Stimulated activated CD4-positive, alpha-beta T cell treated with anti-CD3 and anti-CD28 coated beads, Interleukin-15, amount 100 ng/mL, for 1 hour (primary cell): ENCODE measurements at regions not wholly inside any gene's neighbourhood (a gene's known extent, or its start where the extent isn't known, plus 50 kb on each side); places are given as distances from the start of the nearest gene placed in this dataset.

Experiments used
- DNase-seq, 2 donors: peaks; one replicate each; pipeline ENCODE4 v3.0.0-alpha.2; 2020; ENCODE audit warnings: low read depth in 1 of 2, low spot score in 1 of 2

DNA sequence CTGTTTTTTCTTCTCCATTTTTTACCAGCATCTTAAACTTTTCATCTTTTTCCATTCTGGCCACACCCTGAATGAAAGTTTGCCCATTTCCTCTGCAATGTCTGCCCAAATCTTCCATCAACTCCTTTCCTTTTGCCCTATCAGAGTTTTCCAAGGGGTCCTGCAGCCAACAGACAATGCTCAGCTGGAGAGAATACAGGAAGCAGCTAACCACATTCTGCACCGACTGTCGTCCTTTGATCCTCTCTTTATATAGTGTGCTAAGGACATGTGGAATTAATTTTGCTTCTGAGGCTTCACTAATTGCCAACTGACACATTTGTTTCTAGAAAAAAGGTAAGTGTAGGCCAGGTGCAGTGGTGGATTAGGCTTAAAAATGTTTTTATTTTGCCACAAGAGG lies 50.5 kb upstream of the DLX2 start:
- no peak for DNase-seq

GRCh38 chr2:172153757-172154156 lies 51.1 kb upstream of the DLX2 start:
- DNase-seq = no peak

DNA sequence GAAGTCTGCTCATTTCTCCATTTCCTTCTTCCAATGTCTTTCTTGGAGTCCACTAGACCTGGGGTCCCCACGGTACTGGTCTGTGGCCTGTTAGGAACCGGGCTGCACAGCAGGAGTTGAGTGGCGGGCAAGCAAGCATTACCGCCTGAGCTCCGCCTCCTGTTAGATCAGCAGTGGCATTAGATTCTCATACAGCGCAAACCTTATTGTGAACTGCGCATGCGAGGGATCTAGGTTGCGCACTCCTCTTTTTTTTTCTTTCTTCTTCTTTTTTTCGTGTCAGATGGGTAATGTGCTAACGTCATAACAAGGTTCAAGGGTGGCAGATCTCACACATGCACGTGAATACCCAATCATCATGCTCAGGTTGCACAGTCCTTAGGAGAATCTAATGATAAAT lies 53.1 kb upstream of the DLX2 start:
- DNase-seq = no peak

- DNase-seq = no peak
These were observed 58.1 kb upstream of the DLX2 start for GRCh38 chr2:172160839-172161238.

GRCh38 chr2:172162225-172162733 lies 59.6 kb upstream of the DLX2 start:
- DNase-seq = no peak

DNA sequence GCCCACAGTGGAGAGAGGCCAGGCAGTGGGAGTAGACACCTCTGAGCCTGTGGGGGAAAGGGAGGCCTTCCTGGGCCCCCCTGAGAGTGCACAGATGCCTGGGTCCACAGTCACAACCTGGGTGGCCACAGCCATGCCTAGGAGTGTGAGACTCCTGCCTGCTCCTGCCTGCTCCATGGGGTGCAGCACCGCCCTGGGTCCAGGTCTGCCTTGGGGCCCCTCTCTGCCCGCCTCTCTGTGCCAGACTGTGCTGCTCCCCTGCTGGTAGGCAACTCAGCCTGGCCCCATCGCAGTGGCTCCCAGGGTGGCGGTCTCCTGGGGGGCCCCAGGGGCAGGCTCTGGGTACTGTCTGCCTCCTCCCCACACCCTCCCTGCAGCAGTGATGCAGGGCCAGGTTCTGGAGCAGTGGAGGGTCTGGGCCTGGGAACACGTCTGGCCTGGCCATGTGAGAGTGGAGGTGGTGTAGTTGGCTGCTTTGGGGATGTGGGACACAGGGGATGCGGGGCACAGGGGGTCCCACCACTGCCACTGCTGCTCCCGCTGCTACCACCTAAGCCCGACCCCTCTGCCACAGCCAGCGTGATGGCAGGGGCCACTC lies 60.1 kb upstream of the DLX2 start:
- no peak for DNase-seq

DNA sequence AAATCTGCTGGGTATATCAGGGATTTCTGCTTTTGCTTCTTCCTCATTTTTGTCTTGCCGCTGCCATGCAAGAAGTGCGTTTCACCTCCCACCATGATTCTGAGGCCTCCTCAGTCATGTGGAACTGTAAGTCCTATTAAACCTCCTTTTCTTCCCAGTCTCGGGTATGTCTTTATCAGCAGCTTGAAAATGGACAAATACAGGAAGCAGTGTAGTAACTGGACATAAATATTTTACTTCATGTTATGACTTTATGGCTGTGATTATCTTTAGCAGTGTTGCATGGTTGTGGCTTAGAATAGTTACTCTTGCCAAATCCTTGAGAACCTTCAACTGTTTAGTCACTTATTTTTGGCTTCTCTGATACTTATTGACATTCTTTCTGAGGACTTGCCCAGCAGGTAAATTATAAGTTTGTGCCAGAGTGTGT lies 66.2 kb upstream of the DLX2 start:
- DNase-seq = no peak

DNA sequence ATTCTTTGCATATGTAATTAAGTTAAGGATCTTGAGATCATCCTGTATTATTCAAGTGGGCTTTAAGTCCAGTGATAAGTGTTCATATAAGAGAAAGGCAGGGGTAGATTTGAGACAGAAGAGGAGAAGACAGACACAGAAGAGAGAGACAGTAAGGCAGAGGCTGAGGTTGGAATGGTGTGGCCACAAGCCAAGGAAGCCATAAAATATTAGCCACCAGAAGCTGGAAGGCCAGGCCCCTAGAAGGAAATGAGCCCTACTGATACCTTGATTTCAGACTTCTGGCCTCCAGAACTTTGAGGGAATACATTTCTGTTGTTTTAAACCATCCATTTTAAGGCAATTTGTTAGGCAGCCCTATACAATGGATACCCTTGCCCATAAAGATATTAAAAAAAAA lies 66.9 kb upstream of the DLX2 start:
- DNase-seq = no peak

GRCh38 chr2:172172513-172173173 lies 69.9 kb upstream of the DLX2 start:
- peak; percentile 30 to 61 for DNase-seq

GRCh38 chr2:172173174-172173706 lies 70.5 kb upstream of the DLX2 start:
- DNase-seq = no peak

DNA sequence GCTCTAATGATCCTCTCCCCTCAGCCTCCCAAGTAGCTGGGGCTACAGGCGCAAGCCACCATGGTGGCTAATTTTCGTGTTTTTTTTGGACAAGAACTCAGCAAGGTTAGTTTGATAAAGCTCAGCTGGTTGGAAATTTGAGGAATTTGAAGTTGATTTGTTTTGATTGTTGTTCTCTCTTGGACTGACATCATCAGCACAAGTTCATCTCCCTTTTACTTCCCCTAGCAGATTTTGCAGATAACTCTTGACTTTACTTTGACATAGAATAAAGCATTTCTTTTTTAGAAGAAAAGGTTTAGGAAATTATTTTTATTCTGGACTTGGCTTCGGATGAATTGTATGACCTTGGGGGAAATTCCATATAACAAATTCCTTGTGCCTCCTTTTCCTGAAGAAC lies 74.9 kb upstream of the DLX2 start:
- no peak for DNase-seq

DNA sequence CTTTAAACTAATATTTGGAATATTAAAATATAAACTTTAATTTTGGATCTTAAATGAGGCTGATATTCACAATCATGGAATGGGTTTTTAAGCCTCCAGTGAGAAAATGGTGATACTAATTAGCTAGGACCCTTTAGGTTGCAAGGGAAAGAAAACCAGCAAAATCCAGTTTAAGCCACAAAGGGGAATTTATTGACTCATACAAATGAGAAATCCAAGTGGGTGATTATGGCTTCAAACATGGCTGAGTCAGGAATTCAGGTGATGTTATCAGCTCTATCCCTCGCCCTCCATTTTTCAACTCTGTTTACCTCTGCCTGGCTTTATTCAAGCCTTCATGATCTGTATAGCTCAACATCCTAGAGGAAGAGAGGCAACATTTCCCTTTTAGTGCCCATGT lies 75.3 kb upstream of the DLX2 start:
- DNase-seq = no peak

- no peak for DNase-seq
These were observed 76.5 kb upstream of the DLX2 start for GRCh38 chr2:172179045-172179701.

GRCh38 chr2:172181840-172182239 lies 79.1 kb upstream of the DLX2 start:
- no peak for DNase-seq

GRCh38 chr2:172182624-172183023 lies 79.9 kb upstream of the DLX2 start:
- no peak for DNase-seq

GRCh38 chr2:172193331-172194089 lies 90.8 kb upstream of the DLX2 start:
- no peak for DNase-seq

DNA sequence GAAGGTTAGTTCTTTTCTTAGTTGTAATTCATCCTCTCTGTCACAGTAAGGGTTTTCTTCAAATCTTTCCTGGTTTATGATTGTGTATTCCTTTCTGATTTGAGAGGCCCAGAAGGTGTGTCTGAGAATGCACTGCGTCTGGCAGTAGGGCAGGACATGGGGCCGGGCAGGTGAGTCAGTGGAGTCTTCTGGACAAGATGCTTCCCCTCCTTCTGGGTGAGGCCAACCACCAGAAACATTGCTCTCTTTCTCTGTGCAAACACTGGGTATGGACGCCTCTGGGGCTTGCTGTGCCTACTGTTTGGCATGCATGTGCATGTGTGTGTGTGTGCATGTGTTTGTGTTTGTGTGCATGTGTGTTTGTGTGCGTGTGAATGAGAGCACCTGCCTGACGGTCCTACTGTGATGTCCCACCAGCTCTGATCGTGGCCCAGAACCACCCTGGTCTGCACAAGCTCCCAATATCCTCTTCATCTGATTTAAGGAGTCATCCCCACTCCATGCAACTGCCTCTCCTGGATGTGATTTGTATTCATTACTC lies 93.2 kb upstream of the DLX2 start:
- DNase-seq = no peak

- DNase-seq = no peak
These were observed 94.2 kb upstream of the DLX2 start for GRCh38 chr2:172196768-172197431.

DNA sequence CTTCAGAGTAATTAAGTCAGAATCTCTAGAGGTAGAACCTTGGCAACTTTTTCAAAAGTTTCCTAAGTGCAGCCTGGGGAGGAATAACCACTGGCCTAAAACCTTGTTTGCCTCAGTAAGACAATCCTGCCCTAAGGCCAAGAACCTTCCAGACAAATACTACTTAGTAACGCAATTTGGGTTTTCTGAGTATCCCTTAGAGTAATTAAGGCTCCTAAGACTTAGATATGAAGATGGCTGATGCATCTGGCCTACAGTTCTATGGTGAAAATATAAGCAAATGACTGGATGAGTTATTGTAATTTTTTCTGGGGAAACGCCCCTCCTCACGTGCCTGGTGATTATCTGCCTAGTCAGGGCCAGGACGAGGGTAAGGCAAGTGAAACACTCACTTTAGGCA lies 95.7 kb upstream of the DLX2 start:
- DNase-seq = no peak

- no peak for DNase-seq
These were observed 96.2 kb upstream of the DLX2 start for GRCh38 chr2:172198908-172199307.
